HG03460 (cell line): ENCODE measurements at regions not wholly inside any gene's neighbourhood (a gene's known extent, or its start where the extent isn't known, plus 50 kb on each side); places are given as distances from the start of the nearest gene placed in this dataset.
"Not testable (repeated sequence)": the region's sequence is repeated elsewhere in the genome, so short reads cannot be mapped to it uniquely, and the experiment has no call there.

Experiments used
- ATAC-seq: cut with Tn5 transposase; IDR thresholded peaks from one replicate; pipeline ENCODE4 v1.9.1; 2021; ENCODE audit not compliant: unreplicated experiment

DNA sequence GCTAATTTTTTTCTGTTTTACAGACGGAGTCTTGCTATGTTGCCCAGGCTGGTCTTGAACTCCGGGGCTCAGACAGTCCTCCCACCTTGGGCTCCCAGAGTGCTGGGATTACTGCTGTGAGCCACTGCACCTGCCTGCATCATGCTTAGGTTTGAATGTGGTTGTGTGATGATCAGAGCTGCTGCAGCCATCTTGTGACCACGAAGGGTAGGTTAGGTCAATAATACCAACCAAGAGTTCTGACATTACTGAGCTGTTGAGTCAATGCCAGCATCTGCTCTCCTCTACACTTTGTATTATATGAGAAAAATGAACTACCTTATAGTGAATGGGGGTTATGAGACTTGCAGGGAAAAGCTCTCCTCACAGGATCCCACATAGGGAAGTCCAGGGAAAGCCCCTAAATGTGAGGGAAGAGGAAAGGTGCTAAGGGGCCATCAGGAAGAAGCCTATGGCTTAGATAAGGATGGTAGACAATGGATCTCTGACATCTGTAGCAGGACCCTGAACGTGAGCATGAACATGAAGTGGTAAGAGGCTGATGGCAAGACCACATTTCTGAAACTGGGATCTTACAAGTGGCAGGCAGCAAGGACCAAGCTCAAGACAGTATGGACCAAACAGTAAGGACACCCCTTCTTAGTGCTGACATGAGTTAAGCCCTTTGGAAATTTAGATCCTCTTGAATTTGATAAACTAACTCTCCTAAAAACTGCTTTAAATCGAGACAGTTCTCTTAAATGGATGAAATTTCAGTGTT, 75.7 kb upstream of the ZNF169 start:
- no peak for ATAC-seq

DNA sequence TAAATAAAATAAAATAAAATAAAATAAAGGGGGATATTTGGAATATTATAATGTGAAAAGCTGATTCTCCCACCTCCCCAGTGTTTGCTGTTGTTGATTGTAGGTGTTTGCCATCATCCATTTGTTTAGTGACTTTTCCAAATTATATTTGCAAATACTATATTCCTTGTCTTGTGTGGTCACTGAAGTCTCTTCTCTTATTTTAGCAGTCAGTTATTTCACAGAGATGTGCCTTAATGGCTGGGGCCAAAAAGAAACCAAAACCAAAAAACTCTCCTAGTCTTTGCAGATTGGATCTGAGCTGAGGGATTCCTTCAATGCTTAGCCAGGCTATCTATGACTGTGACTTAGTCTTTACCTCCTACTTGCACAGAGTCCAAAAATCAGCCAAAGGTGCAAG, 70.9 kb upstream of the ZNF169 start:
- no peak for ATAC-seq

DNA sequence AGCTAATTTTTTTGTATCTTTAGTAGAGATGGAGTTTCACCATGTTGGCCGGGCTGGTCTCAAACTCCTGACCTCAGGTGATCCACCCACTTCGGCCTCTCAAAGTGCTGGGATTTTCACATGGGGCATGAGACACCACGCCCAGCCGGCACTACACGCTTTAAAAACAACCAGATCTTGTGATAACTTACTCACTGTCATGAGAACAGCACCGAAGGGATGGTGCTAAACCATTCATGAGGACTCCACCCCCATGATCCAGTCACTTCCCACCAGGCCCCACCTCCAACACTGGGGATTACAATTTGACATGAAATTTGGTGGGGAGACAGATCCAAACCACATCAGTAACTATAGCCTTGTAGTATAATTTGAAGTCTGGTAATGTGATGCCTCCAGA, 67.4 kb upstream of the ZNF169 start:
- not testable (repeated sequence) for ATAC-seq

DNA sequence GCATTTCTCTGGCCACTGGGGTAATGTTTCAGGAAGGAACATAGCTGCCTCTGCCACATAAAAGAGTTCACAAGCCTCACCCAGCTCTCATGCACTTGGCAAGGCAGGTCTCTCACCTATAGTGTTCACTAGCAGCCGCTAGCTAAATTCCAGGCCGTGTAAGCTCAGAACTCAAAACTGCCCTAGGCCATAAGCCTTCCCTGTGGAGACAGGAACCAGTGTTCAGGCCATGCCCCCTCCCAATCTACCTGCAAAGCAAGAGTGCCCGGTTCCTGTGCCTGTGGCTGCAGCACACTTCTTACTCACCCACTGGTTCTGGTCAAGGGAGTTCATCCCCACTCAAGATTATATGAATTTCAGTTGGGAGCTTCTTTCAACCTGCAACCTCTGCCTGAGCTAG, 60.7 kb upstream of the ZNF169 start:
- no peak for ATAC-seq

DNA sequence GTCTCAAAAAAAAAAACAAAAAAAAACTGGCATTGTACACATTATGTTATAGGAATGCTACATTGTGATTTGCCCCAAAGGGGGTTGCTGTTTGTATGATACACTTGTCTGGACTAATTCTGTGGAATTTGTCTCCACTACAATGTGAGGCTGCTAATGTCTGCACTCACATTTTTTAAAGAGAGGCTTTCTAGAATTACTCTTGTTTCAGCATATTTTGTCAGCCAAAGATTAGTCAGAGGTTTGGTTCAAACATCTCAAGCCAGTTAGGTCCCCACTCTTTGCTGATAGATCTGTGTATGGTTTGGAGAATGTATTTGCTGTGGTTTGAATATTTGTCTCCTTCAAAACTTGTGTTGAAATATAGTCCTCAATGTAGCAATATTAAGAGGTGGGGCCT, 59.3 kb upstream of the ZNF169 start:
- no peak for ATAC-seq

DNA sequence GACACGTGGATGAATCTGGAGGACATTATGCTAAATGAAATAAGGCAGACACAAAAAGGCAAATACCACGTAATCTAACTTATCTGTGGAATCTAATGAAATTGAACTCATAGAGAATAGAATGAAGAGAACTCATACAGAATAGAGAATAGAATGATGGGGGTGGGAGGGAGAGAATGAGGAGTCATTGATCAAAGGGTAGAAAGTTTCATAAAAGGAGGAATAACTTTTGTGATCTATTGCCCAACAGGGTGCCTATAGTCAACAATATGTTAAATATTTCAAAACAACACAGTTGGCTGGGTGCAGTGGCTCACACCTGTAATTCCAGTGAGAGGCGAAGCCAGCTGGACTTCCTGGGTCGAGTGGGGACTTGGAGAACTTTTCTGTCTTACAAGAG, 54.9 kb upstream of the ZNF169 start:
- ATAC-seq: no peak

DNA sequence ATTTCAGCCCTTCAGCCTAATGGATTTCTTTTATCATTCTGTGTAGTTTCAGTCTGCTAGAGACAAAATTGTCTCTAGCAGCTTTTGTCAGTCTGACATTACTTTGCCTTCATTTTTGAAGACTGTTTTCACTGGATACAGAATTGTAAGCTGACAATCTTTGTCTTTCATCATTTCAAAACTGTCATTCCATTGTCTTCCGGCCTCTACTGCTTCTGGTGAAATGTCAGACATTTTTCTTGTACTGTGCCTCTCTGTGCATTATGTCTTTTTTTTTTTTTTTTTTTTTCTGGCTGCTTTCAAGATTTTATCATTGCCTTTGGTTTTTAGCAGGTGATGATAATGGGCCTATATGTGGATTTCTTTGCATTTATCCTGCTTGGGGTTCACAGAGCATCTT, 51.3 kb upstream of the ZNF169 start:
- ATAC-seq: no peak
